GM23338 (cell line): ENCODE measurements at regions not wholly inside any gene's neighbourhood (a gene's known extent, or its start where the extent isn't known, plus 50 kb on each side); places are given as distances from the start of the nearest gene placed in this dataset.
A peak's percentile ranks its signal among the peaks of the same experiment; 100 is the strongest.

ENCODE experiments used
- ATAC-seq: fragments of 200-7000 bp; cut with Tn5 transposase; 3 replicates; pipeline ENCODE4 v1.9.1; 2020
- DNase-seq: peaks from one replicate; pipeline ENCODE4 v3.0.0-alpha.2; 2015; ENCODE audit warnings: low spot score
- H2AFZ ChIP-seq: fragments of 200-600 bp; sonication (generic); 2 replicates; pipeline ENCODE4 v1.8.0; 2016; ENCODE audit warnings: antibody characterized with exemption, mild to moderate bottlenecking, moderate library complexity
- H3F3A ChIP-seq: fragments of 200-600 bp; sonication (generic); replicated peaks from 2 replicates; pipeline ENCODE4 v1.8.0; 2017; ENCODE audit warnings: antibody characterized with exemption, mixed run types, low read depth
- H3K27ac ChIP-seq: fragments of 200-600 bp; sonication (generic); 2 replicates; pipeline ENCODE4 v1.6.1; 2016; ENCODE audit warnings: low read depth
- H3K27me3 ChIP-seq: fragments of 200-600 bp; sonication (generic); 2 replicates; pipeline ENCODE4 v1.8.0; 2016; ENCODE audit warnings: mild to moderate bottlenecking, mixed run types, moderate library complexity; ENCODE audit not compliant: insufficient read depth
- H3K36me3 ChIP-seq: fragments of 200-600 bp; sonication (generic); 2 replicates; pipeline ENCODE4 v1.8.0; 2016; ENCODE audit warnings: mild to moderate bottlenecking; ENCODE audit not compliant: insufficient read depth
- H3K4me1 ChIP-seq: fragments of 200-600 bp; sonication (generic); 2 replicates; pipeline ENCODE4 v1.8.0; 2016; ENCODE audit warnings: mild to moderate bottlenecking, moderate library complexity; ENCODE audit not compliant: insufficient read depth
- H3K4me2 ChIP-seq: fragments of 200-600 bp; sonication (generic); 2 replicates; pipeline ENCODE4 v1.7.1; 2017; ENCODE audit warnings: mixed run types
- H3K4me3 ChIP-seq: fragments of 200-600 bp; sonication (generic); 2 replicates; pipeline ENCODE4 v1.6.1; 2016; ENCODE audit warnings: mixed run types
- H3K79me2 ChIP-seq: fragments of 200-600 bp; sonication (generic); replicated peaks from 2 replicates; pipeline ENCODE4 v1.8.0; 2017; ENCODE audit warnings: mild to moderate bottlenecking; ENCODE audit not compliant: insufficient read depth
- H3K9me2 ChIP-seq: fragments of 200-600 bp; sonication (generic); 2 replicates; pipeline ENCODE4 v1.8.0; 2017; ENCODE audit not compliant: insufficient read depth
- H4K20me1 ChIP-seq: fragments of 200-600 bp; sonication (generic); replicated peaks from 2 replicates; pipeline ENCODE4 v1.8.0; 2017; ENCODE audit warnings: mild to moderate bottlenecking; ENCODE audit not compliant: insufficient read depth
- H3K27ac Mint-ChIP-seq: 2 replicates; pipeline ENCODE4 v1.8.0; 2020; ENCODE audit warnings: inconsistent platforms, mild to moderate bottlenecking, moderate library complexity, mixed read lengths
- H3K27me3 Mint-ChIP-seq: 3 replicates; pipeline ENCODE4 v1.8.0; 2022; ENCODE audit warnings: low read depth, mild to moderate bottlenecking, moderate library complexity, mixed read lengths, inconsistent platforms; ENCODE audit not compliant: insufficient read depth, poor library complexity
- H3K36me3 Mint-ChIP-seq: 3 replicates; pipeline ENCODE4 v1.8.0; 2021; ENCODE audit warnings: low read depth, mild to moderate bottlenecking, inconsistent platforms, moderate library complexity, mixed read lengths
- H3K4me1 Mint-ChIP-seq: 3 replicates; pipeline ENCODE4 v1.8.0; 2020; ENCODE audit warnings: mild to moderate bottlenecking, inconsistent platforms, mixed read lengths
- H3K4me3 Mint-ChIP-seq: 3 replicates; pipeline ENCODE4 v1.8.0; 2021; ENCODE audit warnings: moderate library complexity, mild to moderate bottlenecking, inconsistent platforms, mixed read lengths
- H3K9me3 Mint-ChIP-seq: 3 replicates; pipeline ENCODE4 v1.8.0; 2020; ENCODE audit warnings: moderate library complexity, mild to moderate bottlenecking, inconsistent platforms, mixed read lengths
- CREB1 ChIP-seq: fragments of 250-450 bp; sonication (Bioruptor Pico); IDR thresholded peaks from 2 replicates; pipeline ENCODE4 v1.5.0; 2020; ENCODE audit warnings: low read depth, mild to moderate bottlenecking, moderate library complexity
- CTCF ChIP-seq, 2 experiments: fragments of 200-600 bp in 1 of 2; sonication (generic) in 1 of 2; conservative IDR thresholded peaks; 2 replicates each; pipeline versions ENCODE4 v1.5.1 to v1.6.1; 2016 to 2017; ENCODE audit warnings: antibody characterized with exemption in 2 of 2, low read depth in 2 of 2, mild to moderate bottlenecking in 2 of 2, moderate library complexity in 1 of 2
- ETS1 ChIP-seq: IDR thresholded peaks from 2 replicates; pipeline ENCODE4 v1.6.1; 2016; ENCODE audit warnings: antibody characterized with exemption
- EZH2 ChIP-seq: fragments of 200-600 bp; sonication (generic); IDR thresholded peaks from one replicate; pipeline ENCODE4 v1.8.0; 2017; ENCODE audit warnings: antibody characterized with exemption, mild to moderate bottlenecking, low read depth; ENCODE audit not compliant: unreplicated experiment
- EZH2phosphoT487 ChIP-seq: fragments of 200-600 bp; sonication (generic); IDR thresholded peaks from one replicate; pipeline ENCODE4 v1.8.1; 2018; ENCODE audit warnings: antibody characterized with exemption; ENCODE audit not compliant: unreplicated experiment
- JUNB ChIP-seq: IDR thresholded peaks from one replicate; pipeline ENCODE4 v1.6.1; 2016; ENCODE audit warnings: antibody characterized with exemption; ENCODE audit not compliant: unreplicated experiment
- NANOG ChIP-seq: IDR thresholded peaks from 2 replicates; pipeline ENCODE4 v1.6.1; 2016; ENCODE audit warnings: antibody characterized with exemption, borderline replicate concordance
- POLR2AphosphoS5 ChIP-seq: IDR thresholded peaks from 2 replicates; pipeline ENCODE4 v1.6.1; 2016; ENCODE audit warnings: antibody characterized with exemption, low read depth
- REST ChIP-seq: IDR thresholded peaks from one replicate; pipeline ENCODE4 v1.6.1; 2018; ENCODE audit warnings: antibody characterized with exemption; ENCODE audit not compliant: unreplicated experiment
- STAT1 ChIP-seq: IDR thresholded peaks from one replicate; pipeline ENCODE4 v1.6.1; 2016; ENCODE audit warnings: antibody characterized with exemption; ENCODE audit not compliant: unreplicated experiment
- ZNF114 ChIP-seq: fragments of 250-450 bp; sonication (Bioruptor Pico); IDR thresholded peaks from 2 replicates; pipeline ENCODE4 v1.5.0; 2020; ENCODE audit warnings: mild to moderate bottlenecking, moderate library complexity
- ZNF331 ChIP-seq: fragments of 250-450 bp; sonication (Bioruptor Pico); IDR thresholded peaks from 2 replicates; pipeline ENCODE4 v1.5.0; 2020; ENCODE audit warnings: low read depth, mild to moderate bottlenecking, moderate library complexity

- no peak; the same call in 2 of the 3 replicates for ATAC-seq
- no peaks in the 10 kb centered on the region for H3K9me2 ChIP-seq
- TF ChIP-seq ETS1 (no peak), CREB1 (CRISPR knock-in tag) (no peak), STAT1 (no peak), ZNF331 (CRISPR knock-in tag) (no peak)
- Mint-ChIP-seq H3K27ac (peak overlapping the region; percentile 68; the same call in 1 of the 2 replicates), H3K4me3 (no peak overlapping the region), H3K27me3 (peaks cover 13% of the 10 kb centered on the region), H3K4me1 (peaks cover 63% of the 10 kb centered on the region), H3K36me3 (peaks cover 2% of the 10 kb centered on the region; the same call in 1 of the 3 replicates), H3K9me3 (no peaks in the 10 kb centered on the region; the same call in 2 of the 3 replicates)
- no peak for DNase-seq
- H4K20me1 ChIP-seq: peaks cover 57% of the 10 kb centered on the region
- peaks cover 7% of the 10 kb centered on the region for H3K4me1 ChIP-seq
- H3K4me3 ChIP-seq: no peak overlapping the region
- H3K79me2 ChIP-seq: peaks cover 87% of the 10 kb centered on the region
- H3K27me3 ChIP-seq: no peaks in the 10 kb centered on the region
- 0 out of 2 replicates have a peak, but pooled peaks cover 1% of the 10 kb centered on the region for H3F3A ChIP-seq
- no peak overlapping the region for H3K4me2 ChIP-seq
- no peak overlapping the region for H2AFZ ChIP-seq
- H3K36me3 ChIP-seq: no peaks in the 10 kb centered on the region
- no peak overlapping the region for H3K27ac ChIP-seq
Observed at GRCh38 chr2:120887320-120887697, 151.6 kb downstream of the GLI2 start.

- no peak overlapping the region for H2AFZ ChIP-seq
- Mint-ChIP-seq H3K4me1 (peaks cover 64% of the 10 kb centered on the region), H3K4me3 (no peak overlapping the region), H3K36me3 (peaks cover 4% of the 10 kb centered on the region; the same call in 1 of the 3 replicates), H3K27ac (peak overlapping the region; percentile 68; the same call in 1 of the 2 replicates), H3K27me3 (peaks cover 13% of the 10 kb centered on the region), H3K9me3 (no peaks in the 10 kb centered on the region; the same call in 2 of the 3 replicates)
- H3K79me2 ChIP-seq: peaks cover 85% of the 10 kb centered on the region
- H4K20me1 ChIP-seq: peaks cover 53% of the 10 kb centered on the region
- no peak overlapping the region for H3K4me2 ChIP-seq
- 0 out of 2 replicates have a peak, but pooled peaks cover 6% of the 10 kb centered on the region for H3F3A ChIP-seq
- DNase-seq (no peak), ATAC-seq (no peak; the same call in 1 of the 3 replicates)
- no peaks in the 10 kb centered on the region for H3K27me3 ChIP-seq
- H3K4me1 ChIP-seq: peaks cover 12% of the 10 kb centered on the region
- H3K4me3 ChIP-seq: no peak overlapping the region
- H3K27ac ChIP-seq: no peak overlapping the region; the same call in 1 of the 2 replicates
- H3K9me2 ChIP-seq: no peaks in the 10 kb centered on the region
- no peaks in the 10 kb centered on the region; the same call in 1 of the 2 replicates for H3K36me3 ChIP-seq
- TF ChIP-seq CREB1 (CRISPR knock-in tag) (no peak), JUNB (no peak), ZNF114 (CRISPR knock-in tag) (no peak), EZH2 (no peak), ZNF331 (CRISPR knock-in tag) (no peak), REST (no peak), STAT1 (no peak), NANOG (no peak), CTCF (conservative IDR thresholded peaks at IDR 0.05; ENCODE audit: low read depth in 2 of 2) (no peak), POLR2AphosphoS5 (no peak), EZH2phosphoT487 (no peak)
Observed at GRCh38 chr2:120887741-120888231, 152.1 kb downstream of the GLI2 start.
